ENCODE measurements at regions not wholly inside any gene's neighbourhood (a gene's known extent, or its start where the extent isn't known, plus 50 kb on each side); places are given as distances from the start of the nearest gene placed in this dataset.
"Not testable (repeated sequence)": the region's sequence is repeated elsewhere in the genome, so short reads cannot be mapped to it uniquely, and the experiment has no call there.

- no peak for DNase-seq (ENCODE audit: extremely low read depth in 1 of 4, low spot score in 3 of 4)
- WGBS (ENCODE audit: insufficient coverage, low coverage, missing lambda C conversion rate) = 0% methylated on average over 4 of the region's 4 CpGs
- Histone ChIP-seq H3K36me3 (ENCODE audit: control insufficient read depth, insufficient read depth, low read length) (no peaks in the 10 kb centered on the region), H3K79me2 (ENCODE audit: control insufficient read depth, insufficient read depth, low read length) (no peaks in the 10 kb centered on the region), H3K27me3 (ENCODE audit: control insufficient read depth in 2 of 2, insufficient read depth in 2 of 2, low read length in 2 of 2) (peaks cover 5 to 67% of the 10 kb centered on the region in 2 experiments; a peak in 4 of 5 replicates), H3K4me1 (replicated peaks in 1 of 2; ENCODE audit: control insufficient read depth in 2 of 2, insufficient read depth in 2 of 2, low read length in 2 of 2) (no peaks in the 10 kb centered on the region), H2AFZ (ENCODE audit: low read depth, low read length) (no peak overlapping the region), H3K9me1 (ENCODE audit: control insufficient read depth, insufficient read depth, low read length) (no peaks in the 10 kb centered on the region), H4K20me1 (replicated peaks; ENCODE audit: control insufficient read depth, insufficient read depth, low read length) (0 out of 2 replicates have a peak, but pooled peaks cover 4% of the 10 kb centered on the region), H3K9me3 (replicated peaks; ENCODE audit: control insufficient read depth, insufficient read depth, low read depth, low read length) (no peaks in the 10 kb centered on the region), H3K27ac (ENCODE audit: extremely low read depth, low read depth, low read length) (no peak overlapping the region), H3K4me2 (ENCODE audit: insufficient read depth, low read length) (no peak overlapping the region), H3K4me3 (no peak overlapping the region), H3K9ac (ENCODE audit: insufficient read depth in 1 of 2, low read depth in 2 of 2, low read length in 2 of 2) (no peak overlapping the region)
- POLR2A ChIA-PET = no interaction called here
- in situ Hi-C loops (cut with MboI) = no loop called here
- intact Hi-C loops (cut with micrococcal nuclease) = no loop called here
- TF ChIP-seq FOXJ3 (CRISPR knock-in tag; IDR thresholded peaks at IDR 0.05) (no peak), EZH2 (IDR thresholded peaks at IDR 0.05; ENCODE audit: borderline replicate concordance, low read depth, low read length) (no peak), SUPT5H (IDR thresholded peaks at IDR 0.05) (no peak)
- no peak for FAIRE-seq
- no peak for ATAC-seq
- CTCF ChIA-PET (ENCODE audit: low intra/inter-chr PET ratio) = no interaction called here
- BruUV-seq (replicated peaks) = no TSS peak
Observed at GRCh38 chr17:77635176-77635575, 323.3 kb upstream of the TNRC6C start.

DNA sequence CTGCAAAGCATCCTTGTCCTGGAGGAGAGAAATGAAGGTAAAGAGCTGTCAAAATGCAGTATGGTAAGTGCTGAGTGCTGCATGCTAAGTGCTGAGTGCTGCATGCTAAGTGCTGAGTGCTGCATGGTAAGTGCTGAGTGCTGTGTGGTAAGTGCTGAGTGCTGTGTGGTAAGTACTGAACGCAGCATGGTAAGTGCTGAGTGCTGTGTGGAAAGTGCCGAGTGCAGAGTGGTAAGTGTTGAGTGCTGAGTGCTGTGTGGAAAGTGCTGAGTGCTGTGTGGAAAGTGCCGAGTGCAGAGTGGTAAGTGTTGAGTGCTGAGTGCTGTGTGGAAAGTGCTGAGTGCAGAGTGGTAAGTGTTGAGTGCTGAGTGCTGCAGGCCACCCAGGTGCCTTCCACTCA, 322.7 kb upstream of the TNRC6C start:
- DNase-seq (ENCODE audit: extremely low read depth in 1 of 4, low spot score in 3 of 4); POLR2A ChIA-PET; H2AFZ ChIP-seq (ENCODE audit: low read depth, low read length); CTCF ChIA-PET (ENCODE audit: low intra/inter-chr PET ratio); in situ Hi-C loops (cut with MboI); intact Hi-C loops (cut with micrococcal nuclease); H3K9me1 ChIP-seq (ENCODE audit: control insufficient read depth, insufficient read depth, low read length); H3K9me3 ChIP-seq (replicated peaks; ENCODE audit: control insufficient read depth, insufficient read depth, low read depth, low read length); H4K20me1 ChIP-seq (replicated peaks; ENCODE audit: control insufficient read depth, insufficient read depth, low read length); H3K9ac ChIP-seq (ENCODE audit: insufficient read depth in 1 of 2, low read depth in 2 of 2, low read length in 2 of 2); H3K79me2 ChIP-seq (ENCODE audit: control insufficient read depth, insufficient read depth, low read length); H3K36me3 ChIP-seq (ENCODE audit: control insufficient read depth, insufficient read depth, low read length); H3K4me1 ChIP-seq (replicated peaks in 1 of 2; ENCODE audit: control insufficient read depth in 2 of 2, insufficient read depth in 2 of 2, low read length in 2 of 2); H3K4me3 ChIP-seq; H3K27ac ChIP-seq (ENCODE audit: extremely low read depth, low read depth, low read length); BruUV-seq (replicated peaks); H3K4me2 ChIP-seq (ENCODE audit: insufficient read depth, low read length); ATAC-seq: not testable (repeated sequence)
- WGBS (ENCODE audit: insufficient coverage, low coverage, missing lambda C conversion rate) = 0% methylated on average over 3 of the region's 3 CpGs
- TF ChIP-seq TSC22D4 (tag; IDR thresholded peaks at IDR 0.05) (peak; percentile 89; the same call in 1 of the 2 replicates), TRIM25 (IDR thresholded peaks at IDR 0.05; ENCODE audit: borderline replicate concordance) (0 out of 2 replicates have a peak, but pooled peaks have one; percentile 62), SMARCA5 (IDR thresholded peaks at IDR 0.05) (peak; percentile 85)
- peak; percentile 23 for FAIRE-seq
- H3K27me3 ChIP-seq (ENCODE audit: control insufficient read depth in 2 of 2, insufficient read depth in 2 of 2, low read length in 2 of 2) = peaks cover 7 to 72% of the 10 kb centered on the region in 2 experiments; a peak in 4 of 5 replicates
